Islet of Langerhans (tissue), 1 donor: ENCODE measurements at regions not wholly inside any gene's neighbourhood (a gene's known extent, or its start where the extent isn't known, plus 50 kb on each side); places are given as distances from the start of the nearest gene placed in this dataset.

Experiments
- FAIRE-seq: peaks from one replicate; lab custom pipeline; 2011; peaks lifted over from hg19 to GRCh38; lab: Jason Lieb, UNC

DNA sequence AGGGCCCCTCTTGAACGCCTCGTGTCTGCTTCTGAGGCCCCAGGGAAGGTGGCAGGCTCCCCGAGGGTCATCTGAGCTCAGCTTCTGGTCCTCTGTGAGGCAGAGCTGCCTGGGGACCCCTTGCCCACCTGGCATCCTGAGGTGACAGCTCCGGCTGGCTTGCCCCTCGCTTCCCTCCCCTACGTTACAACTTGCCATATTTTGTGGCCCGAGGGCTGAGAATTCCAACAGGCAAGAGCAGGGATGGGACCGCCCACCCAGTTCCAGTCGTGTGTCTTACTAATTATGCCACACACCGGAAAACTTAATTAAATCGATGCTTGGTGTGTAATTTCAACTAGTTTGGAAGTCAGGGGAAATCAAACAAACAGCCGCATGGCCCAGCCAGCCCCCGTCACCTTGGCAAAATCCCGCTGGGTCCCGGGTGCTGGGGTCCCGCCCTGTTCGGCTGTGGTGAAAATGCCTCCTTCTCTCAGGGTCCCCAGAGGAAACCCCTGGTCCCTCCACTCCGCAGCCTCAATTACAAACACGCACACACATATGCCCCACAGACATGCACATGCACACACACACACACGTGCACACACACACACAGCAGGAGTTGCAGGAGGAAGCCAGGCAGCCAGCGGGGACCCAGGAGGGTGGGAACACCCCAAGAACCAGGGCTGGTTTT, 221.0 kb upstream of the IER5L start:
- no peak for FAIRE-seq

DNA sequence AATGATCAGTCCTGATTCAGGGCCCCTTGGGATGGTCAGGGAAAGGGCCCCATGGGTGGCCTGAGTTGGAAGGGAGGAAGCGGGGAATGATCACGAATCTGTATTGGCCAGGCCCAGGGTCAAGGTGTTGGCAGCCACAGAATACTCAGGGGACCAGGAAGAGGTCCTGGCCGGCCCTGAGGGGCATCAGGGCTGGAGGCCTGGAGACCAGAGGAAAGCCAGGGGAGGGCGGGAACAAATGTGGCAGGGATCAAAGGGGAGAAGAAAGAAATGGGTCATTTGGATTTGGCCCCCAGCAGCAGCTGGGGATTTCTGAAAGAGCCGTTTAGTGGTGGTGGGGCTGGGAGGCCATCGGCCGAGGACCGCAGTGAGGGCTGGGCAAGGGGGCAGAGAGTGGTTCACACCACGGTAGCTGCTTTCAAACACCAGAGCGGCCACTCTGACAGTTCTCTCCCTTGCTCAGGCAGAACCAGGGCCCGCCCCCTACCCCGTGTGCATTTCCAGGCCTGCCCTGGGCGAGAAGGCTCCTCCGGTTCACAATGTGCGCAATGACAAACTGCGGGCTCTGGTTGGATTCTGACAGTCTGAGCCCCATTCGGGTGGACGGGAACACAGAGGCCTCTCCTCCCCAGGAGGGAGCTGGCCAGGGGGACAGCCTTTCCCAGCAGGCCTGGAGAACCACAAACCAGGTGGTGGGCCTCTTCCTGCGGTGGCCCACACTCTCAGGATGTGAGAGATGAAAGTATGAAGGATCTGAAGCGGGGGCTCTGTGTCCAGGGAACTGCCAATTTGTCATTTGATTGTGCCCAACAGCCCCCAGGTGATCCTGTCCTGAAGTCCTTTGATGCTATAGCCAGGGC, 220.3 kb upstream of the IER5L start:
- no peak for FAIRE-seq

DNA sequence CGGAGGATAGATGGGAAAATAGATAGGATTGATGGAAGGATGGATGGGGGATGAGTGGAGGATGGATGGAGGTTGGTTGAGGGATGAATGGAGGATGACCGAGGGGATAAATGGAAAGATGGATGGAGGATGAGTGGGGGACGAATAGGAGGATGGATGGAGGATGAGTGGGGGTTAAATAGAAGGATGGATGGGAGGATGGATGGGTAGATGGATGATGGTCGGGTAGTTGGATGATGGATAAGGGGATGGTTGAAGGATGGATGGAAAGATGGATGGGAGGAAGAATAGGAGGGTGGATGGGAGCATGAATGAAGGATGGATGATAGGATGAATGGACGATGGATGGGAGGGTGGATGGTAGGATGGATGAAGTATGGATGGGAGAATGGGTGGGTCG, 219.3 kb upstream of the IER5L start:
- FAIRE-seq = no peak

DNA sequence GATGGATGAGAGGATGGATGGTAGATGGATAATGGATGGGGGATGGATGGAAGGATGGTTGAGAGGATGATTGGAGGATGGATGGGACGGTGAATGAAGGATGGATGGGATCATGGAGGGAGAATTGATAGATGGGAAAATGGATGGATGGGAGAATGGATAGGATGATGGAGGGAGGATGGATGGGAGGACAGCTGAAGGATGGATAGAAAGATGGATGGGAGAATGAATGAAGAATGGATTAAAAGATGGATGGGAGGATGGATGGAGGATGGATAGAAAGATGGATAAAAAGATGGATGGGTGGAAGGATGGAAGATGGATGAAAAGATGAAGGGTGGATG, 218.3 kb upstream of the IER5L start:
- no peak for FAIRE-seq

DNA sequence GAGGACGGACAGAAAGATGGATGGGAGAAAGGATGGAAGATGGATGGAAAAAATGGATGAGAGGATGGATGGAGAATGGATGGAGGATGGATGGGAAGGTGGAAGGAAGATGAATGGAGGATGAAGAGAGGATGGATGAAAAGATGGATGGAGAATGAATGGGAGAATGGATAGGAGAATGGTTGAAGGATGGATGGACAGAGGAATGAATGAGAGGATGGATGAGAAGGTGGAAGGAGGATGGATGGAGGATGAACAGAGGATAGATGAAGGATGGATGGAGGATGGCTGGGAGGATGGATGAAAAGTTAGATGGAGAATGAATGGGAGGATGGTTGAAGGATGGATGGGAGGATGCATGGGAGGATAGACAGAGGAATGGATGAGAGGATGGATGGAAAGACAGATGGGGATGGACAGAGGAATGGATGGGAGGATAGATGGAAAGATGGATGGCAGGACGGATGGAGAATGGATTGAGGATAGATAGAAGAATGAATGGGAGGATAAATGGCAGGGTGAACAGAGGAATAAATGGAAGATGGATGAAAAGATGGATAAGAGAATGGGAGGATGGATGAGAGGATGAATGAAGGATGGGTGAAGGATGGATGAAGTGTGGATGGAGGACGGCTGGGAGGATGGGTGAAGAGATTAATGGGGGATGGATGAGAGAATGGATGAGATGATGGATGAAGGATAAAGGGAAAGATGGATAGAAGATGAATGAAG, 217.7 kb upstream of the IER5L start:
- no peak for FAIRE-seq

DNA sequence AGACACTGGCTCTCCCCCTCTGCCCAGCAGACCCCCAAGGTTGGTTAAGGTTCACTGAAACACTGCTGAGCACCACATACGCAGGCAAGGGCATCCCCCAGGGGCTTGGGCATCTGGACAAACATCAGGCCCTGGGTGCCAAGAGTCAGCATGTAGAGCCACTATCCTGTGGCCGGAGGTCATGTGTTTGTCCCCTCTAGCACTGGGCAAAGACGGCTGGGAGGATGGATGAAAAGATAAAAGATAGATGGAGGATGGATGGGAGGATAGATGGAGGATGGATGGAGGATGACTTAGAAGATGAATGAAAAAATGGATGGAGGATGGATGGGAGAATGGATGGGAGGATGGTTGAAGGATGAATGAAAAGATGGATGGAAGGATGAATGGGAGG, 216.8 kb upstream of the IER5L start:
- FAIRE-seq = no peak

DNA sequence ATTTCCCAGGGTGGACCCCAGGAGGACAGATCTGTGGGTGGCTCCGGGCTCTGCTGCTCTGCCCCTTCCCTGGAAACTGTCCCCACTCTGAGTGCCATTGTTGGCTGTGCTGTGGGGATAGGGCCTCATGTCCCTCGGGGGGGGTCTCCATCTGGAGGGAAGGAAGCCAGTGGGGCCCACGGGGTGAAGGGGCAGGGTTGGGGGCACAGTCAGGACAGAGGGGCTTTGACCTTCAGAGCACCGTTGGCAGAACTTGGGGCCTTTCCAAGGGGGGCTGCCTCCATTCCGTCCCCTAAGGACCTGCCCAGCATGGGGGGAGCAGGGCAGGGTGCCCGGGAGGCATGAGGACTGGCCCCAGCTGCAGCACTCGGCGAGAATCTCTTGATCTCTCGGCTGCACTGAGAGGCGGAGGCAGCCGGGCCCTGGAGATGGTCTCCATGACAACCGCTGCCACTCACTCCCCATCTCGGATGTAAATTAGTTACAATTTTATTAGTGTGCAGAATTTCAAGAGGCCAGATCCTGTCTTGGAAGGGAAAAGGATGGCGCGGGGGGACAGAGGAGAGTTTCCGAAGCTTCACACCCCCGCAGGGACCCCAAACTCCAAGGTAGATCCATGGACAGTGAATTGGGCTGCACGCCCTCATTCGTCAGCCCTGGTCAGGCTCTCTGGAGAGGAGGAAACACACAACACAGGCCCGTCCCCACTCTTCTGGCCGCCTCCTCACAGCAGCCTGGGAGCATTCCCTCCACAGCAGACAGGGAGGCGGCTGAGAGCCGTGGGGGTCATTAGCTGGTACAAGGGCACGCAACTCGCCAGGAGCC, 216.2 kb upstream of the IER5L start:
- no peak for FAIRE-seq

DNA sequence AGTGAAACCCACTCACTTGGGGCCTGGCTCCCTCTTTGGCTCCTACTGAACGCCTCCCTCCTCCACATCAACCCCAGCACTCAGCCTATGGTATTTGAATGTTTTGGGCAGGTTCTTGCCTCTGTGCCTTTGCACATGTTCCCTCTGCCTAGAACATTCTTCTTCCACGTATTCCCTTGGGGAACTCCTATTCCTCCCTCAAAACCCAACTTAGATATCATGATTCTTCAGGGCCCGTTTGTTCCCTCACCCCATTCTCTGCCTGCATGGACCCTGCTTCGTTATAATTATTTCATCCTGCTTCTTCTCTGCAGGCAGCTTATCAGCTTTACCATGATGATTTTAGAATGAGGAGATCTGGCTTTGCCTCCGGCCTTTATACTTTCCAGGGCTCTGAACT, 215.0 kb upstream of the IER5L start:
- no peak for FAIRE-seq

DNA sequence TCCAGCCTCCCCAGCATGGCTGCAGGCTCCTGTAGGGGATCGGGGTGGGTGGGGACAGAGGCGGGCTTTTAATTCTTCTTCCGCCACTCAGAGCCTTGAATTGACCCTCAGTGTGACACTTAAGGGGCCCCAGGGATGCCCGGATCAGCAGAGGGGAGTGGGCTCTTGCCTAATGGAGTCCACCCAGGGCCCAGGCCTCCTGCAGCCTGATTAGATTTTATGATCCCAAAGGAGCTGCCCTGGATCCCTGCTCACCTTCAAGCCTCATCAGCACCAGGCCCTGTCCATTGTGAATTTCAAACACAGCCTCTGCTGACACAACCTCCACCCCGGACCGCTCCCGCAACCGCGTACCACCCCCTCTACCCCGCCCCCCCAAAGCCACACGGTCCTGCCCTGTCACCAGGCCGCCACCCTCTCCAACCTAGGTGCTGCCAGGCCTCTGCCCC, 214.1 kb upstream of the IER5L start:
- FAIRE-seq = no peak

DNA sequence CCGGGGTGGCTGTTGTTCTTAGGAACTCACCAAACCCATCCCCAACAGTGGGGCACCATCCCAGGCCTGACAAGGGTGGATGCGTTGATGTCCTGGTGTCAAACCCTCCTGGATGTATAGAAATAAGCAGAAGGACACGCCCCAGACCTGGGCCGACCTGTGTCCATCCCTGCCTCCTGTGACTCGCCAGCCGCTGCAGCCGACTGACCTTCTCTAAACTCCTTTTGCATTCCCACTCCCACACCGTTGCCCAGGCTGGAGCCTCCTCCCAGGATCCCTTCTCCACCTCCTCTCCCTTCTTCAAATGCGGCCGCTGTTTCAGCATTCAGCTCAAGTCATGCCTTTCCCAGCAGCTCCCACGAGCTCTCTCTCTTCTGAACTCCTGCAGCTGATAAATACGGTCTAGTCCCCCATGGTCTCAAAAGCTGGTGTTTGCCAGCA, 213.2 kb upstream of the IER5L start:
- FAIRE-seq = no peak

DNA sequence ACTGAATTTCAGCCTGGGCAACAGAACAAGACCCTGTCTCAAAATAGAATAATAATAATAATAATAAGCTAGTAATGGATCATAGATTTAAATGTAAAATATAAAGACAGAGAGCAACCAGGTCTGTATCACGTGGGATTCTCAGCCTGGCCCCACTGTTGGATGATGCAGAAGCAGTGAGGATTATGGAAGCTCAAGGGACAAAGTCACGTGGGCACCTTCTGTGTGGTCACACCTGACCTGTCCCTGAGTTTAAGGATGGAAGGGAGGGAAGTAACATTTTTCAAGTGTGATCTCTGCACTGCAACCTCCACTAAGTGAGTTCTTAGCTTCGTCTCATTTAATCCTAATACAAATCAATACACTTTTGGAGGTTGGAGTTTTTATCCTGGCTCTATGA, 212.5 kb upstream of the IER5L start:
- no peak for FAIRE-seq

DNA sequence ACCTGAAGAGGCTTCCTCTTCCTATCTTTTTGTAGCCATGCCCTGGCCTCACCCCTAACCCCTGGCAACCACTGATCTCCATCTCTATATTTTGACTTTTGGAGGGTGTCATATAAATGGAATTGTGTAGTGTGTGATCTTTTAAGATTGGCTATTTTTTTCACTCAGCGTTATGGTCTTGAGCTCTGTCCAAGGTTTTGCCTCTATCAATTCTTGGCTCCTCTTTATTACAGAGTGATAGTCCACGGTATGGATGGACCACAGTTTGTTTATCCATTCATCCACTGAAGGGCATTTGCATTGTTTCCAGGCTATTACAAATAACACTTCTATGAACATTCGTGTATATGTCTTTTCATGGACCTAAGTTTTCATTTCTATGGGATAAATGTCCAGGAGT, 209.8 kb upstream of the IER5L start:
- no peak for FAIRE-seq

DNA sequence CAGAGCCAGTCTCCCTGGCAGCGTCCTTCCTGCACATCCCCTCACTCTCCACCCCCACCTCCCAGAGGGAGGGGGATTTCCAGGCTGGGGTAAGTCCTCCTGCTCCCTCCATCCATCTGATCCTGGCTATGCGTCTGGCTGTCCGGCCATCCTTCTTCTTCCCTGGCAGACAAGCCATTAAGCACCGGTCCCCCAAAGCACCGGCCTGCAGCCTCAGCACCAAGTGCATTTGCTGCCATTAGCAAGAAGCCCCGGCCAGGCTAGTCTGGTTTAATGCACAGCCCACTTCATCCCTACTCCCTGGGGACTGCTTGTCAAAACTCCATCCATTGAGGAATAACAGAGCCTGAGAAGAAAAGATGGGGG, 208.7 kb upstream of the IER5L start:
- FAIRE-seq = no peak

DNA sequence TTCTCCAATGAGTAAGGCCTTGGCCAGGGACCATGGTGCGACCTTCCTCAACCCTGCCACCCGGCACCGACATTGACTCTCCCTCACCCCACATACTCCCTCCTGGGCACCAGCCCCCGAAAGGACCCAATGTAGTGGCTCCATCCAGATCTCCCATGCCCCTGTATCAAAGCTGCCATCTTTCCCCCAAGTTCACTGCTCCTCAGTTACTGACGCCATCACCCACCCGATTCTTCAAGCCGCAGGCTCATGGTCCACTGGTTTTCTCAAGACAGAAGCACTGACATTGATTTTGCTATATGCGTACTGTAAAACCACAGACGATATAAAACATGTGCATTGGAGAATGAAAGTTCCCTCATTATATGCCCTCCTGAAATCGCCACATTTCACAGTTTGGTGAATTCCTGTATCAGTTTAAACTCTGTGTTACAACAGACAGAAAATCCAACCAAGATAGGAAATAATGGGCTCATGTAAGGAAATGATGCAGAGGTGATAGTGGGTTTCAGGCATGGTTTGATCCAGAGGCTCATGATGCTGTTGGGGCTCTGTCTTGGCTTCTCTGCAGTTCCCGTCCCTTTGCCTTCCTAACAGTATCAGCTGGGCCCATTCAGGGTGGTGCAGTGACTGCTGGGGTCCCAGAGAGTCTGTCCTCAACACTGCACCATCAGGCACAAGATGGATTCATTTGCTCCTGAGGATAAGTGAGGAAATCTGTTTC, 207.3 kb upstream of the IER5L start:
- no peak for FAIRE-seq

DNA sequence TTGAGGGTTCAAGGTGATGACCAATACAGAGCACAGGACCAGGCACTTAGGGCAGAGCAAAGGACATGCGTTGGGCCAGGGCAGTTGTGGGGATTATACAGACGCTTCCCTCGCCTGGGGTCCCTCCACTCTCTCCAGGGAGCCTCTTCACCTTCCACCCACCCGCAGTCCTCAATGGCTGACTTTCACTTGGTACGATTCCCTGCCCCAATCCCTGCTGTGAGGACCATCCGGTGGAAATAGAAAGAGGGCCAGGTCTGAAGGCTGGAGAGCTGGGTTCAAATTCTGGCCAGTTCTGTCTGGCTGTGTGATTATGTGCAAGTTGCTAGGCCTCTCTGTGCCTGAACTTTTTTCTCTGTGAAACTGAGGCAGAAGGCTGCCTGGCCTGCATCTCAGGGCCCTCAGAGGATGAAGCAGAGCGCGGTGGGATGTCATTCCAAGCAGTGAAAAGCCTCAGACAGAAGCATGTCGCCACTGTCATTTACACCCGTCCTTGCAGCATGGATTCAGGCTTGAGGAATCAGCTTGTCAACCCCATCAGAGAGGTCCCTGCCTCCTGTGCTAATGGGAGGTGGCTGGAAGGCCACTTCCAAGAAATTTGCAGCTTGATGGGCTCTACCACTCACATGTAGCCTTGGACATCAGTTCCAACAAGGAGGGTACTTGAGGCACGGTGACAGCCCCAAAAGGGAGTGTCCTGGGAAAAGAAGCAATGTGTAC, 206.6 kb upstream of the IER5L start:
- FAIRE-seq = no peak

DNA sequence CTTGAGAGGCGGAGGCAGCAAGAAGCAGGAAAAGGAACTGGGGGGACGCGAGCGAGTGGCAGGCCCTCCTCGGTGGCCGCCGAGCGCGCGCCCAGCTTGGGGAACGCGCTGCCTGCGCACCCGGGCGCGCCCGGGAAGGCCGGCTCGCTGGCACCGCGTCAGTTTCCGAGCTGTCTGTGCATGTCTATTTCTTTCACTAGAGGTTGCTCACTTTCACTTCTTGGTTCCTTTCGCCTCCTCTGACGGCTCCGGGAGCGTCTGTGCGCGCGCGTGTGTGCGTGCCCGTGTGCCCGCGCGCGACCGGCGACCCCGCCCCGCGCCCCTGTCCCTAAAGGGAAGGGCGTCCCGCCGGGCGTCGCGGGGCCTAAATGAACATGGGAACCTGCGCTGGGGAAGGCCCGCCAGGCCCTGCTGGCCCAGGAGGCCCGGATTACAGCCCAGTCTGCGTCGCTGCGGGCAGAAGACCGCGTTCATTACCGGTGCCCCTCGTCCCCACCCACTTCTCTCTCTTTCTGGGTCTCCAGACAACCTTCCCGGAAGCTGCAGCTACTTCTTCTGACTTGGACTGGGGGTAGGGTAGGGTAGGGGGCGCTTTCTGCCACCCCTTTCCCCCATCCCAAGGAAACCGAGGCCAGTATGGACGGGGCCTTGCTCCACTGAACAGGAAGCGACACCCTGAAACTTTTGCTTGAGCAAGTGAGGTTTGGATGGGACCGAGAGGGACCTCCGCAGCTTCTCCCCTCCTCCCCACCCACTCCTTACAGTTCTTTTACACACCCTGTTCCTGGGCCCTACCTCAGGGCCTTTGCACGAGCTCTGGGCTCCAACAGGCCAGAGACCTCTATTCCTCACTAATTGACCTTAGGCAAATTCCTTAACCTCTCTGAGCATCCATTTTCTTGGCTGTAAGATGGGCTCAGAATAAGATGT, 205.8 kb upstream of the IER5L start:
- no peak for FAIRE-seq

DNA sequence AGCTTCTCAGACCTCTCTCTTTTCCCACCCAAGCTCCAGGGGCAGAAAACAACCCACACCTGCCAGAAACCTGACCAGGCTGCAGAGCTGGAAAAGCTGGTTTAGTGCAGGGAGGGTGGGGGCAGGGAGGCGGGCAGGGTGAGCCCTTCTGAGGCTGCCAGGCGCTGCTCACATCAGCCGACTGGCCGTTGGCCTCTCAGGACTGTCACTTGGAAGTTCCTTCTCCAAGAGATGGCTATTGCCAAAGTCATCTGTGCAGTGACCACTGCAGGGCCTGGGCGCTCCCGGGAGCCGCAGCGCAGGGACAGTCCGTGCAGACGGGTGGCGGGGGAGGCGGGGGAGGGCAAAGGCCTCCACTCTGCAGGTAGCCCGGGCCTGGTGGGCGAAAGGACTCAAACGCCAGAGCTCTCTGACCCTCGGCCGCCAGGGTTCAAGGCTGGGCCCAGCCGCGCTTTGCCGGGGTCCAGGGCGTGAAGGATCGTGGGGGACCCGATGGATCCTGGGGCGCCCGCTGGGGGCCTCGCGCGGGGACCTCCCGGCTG, 205.0 kb upstream of the IER5L start:
- FAIRE-seq = no peak

DNA sequence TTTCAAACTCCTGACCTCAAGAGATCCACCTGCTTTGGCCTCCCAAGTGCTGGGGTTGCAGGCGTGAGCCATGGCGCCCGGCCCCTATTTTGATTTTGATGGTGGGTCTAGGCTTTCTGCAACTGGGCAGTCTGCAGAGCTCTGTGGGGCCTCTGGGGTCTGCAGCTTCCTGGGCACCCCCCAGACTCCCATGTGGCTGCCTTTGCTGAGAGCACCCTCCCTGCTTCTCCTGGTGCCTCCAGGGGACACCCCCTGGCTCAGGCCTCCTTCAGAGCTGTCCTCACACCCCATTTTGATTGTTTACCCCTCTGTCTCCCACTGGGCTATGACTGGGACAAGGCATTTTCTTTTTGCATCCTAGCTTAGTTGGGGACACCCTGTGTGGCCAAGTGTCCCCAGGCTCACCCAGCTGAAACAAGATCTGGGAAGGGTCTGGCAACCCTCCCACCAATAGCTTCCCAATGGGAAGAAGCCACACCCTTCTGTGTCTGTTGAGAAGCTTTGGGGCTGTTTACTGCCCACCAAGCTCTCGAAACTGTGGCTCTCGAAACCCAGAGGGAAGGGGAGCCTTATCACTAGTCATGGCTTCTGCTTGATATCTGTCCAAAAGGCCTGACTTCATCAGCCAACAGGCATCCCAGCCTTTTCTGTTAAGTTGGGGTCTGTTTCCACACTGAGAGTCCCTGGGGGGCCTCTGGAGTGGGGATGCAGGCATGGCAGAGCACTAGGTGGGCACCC, 204.4 kb upstream of the IER5L start:
- FAIRE-seq = no peak

DNA sequence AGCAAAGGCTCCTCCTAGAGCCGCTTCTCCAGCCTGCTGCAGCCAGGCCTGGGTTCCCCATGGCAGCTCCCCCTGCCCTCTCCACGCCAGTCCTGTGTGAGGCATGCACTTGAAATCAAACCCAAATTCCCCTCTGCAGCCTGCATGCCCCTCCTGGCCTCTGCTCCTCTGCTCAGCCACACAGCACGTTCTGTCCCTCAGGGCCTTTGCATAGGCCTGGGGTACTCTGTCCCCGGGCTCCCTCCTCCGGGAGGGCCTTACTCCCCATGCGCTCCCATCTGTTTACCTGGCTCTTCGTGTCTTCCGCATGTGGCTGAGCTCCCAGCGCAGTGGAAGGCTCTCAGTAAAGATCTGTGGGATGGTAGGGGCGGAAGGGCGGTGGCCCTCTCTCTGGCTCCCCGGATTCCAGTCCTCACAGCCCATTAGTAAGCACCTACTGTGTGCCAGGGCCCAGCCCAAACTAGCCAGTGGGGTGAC, 203.5 kb upstream of the IER5L start:
- no peak for FAIRE-seq
